ENCODE measurements at regions not wholly inside any gene's neighbourhood (a gene's known extent, or its start where the extent isn't known, plus 50 kb on each side); places are given as distances from the start of the nearest gene placed in this dataset.

DNA sequence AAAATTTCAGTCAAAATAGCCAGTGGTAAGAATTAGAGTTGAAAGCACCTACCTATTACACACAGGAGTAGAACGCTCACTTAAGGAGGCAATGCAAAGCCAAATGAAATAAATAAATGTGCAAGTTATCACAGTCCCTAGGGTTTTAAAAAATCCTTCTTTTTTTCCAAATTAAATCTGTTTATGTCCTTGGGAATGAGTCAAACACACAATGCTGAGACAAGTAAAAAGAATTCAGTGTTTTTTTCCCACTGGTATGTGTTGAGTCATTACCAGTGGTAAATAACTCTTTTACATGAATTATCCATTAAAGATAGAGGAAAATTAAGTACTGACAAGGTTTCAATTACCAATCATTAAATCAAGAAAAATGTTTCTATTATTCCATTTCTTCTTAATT lies 438.6 kb downstream of the TNS3 start:
- TF ChIP-seq, protein P1, sequence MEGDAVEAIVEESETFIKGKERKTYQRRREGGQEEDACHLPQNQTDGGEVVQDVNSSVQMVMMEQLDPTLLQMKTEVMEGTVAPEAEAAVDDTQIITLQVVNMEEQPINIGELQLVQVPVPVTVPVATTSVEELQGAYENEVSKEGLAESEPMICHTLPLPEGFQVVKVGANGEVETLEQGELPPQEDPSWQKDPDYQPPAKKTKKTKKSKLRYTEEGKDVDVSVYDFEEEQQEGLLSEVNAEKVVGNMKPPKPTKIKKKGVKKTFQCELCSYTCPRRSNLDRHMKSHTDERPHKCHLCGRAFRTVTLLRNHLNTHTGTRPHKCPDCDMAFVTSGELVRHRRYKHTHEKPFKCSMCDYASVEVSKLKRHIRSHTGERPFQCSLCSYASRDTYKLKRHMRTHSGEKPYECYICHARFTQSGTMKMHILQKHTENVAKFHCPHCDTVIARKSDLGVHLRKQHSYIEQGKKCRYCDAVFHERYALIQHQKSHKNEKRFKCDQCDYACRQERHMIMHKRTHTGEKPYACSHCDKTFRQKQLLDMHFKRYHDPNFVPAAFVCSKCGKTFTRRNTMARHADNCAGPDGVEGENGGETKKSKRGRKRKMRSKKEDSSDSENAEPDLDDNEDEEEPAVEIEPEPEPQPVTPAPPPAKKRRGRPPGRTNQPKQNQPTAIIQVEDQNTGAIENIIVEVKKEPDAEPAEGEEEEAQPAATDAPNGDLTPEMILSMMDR (IDR thresholded peaks at IDR 0.05), result no peak
- TF ChIP-seq POLR2A (IDR thresholded peaks at IDR 0.05) (no peak), POLR2AphosphoS5 (IDR thresholded peaks at IDR 0.05; ENCODE audit: insufficient read depth in 1 of 2, low read depth in 1 of 2) (no peak)
